GM23338 (cell line): ENCODE measurements at regions not wholly inside any gene's neighbourhood (a gene's known extent, or its start where the extent isn't known, plus 50 kb on each side); places are given as distances from the start of the nearest gene placed in this dataset.

Experiments
- ATAC-seq: fragments of 200-7000 bp; cut with Tn5 transposase; 3 replicates; pipeline ENCODE4 v1.9.1; 2020
- DNase-seq: peaks from one replicate; pipeline ENCODE4 v3.0.0-alpha.2; 2015; ENCODE audit warnings: low spot score
- H2AFZ ChIP-seq: fragments of 200-600 bp; sonication (generic); 2 replicates; pipeline ENCODE4 v1.8.0; 2016; ENCODE audit warnings: antibody characterized with exemption, mild to moderate bottlenecking, moderate library complexity
- H3F3A ChIP-seq: fragments of 200-600 bp; sonication (generic); replicated peaks from 2 replicates; pipeline ENCODE4 v1.8.0; 2017; ENCODE audit warnings: antibody characterized with exemption, mixed run types, low read depth
- H3K27ac ChIP-seq: fragments of 200-600 bp; sonication (generic); 2 replicates; pipeline ENCODE4 v1.6.1; 2016; ENCODE audit warnings: low read depth
- H3K27me3 ChIP-seq: fragments of 200-600 bp; sonication (generic); 2 replicates; pipeline ENCODE4 v1.8.0; 2016; ENCODE audit warnings: mild to moderate bottlenecking, mixed run types, moderate library complexity; ENCODE audit not compliant: insufficient read depth
- H3K36me3 ChIP-seq: fragments of 200-600 bp; sonication (generic); 2 replicates; pipeline ENCODE4 v1.8.0; 2016; ENCODE audit warnings: mild to moderate bottlenecking; ENCODE audit not compliant: insufficient read depth
- H3K4me1 ChIP-seq: fragments of 200-600 bp; sonication (generic); 2 replicates; pipeline ENCODE4 v1.8.0; 2016; ENCODE audit warnings: mild to moderate bottlenecking, moderate library complexity; ENCODE audit not compliant: insufficient read depth
- H3K4me2 ChIP-seq: fragments of 200-600 bp; sonication (generic); 2 replicates; pipeline ENCODE4 v1.7.1; 2017; ENCODE audit warnings: mixed run types
- H3K4me3 ChIP-seq: fragments of 200-600 bp; sonication (generic); 2 replicates; pipeline ENCODE4 v1.6.1; 2016; ENCODE audit warnings: mixed run types
- H3K79me2 ChIP-seq: fragments of 200-600 bp; sonication (generic); replicated peaks from 2 replicates; pipeline ENCODE4 v1.8.0; 2017; ENCODE audit warnings: mild to moderate bottlenecking; ENCODE audit not compliant: insufficient read depth
- H3K9me2 ChIP-seq: fragments of 200-600 bp; sonication (generic); 2 replicates; pipeline ENCODE4 v1.8.0; 2017; ENCODE audit not compliant: insufficient read depth
- H4K20me1 ChIP-seq: fragments of 200-600 bp; sonication (generic); replicated peaks from 2 replicates; pipeline ENCODE4 v1.8.0; 2017; ENCODE audit warnings: mild to moderate bottlenecking; ENCODE audit not compliant: insufficient read depth
- H3K27ac Mint-ChIP-seq: 2 replicates; pipeline ENCODE4 v1.8.0; 2020; ENCODE audit warnings: inconsistent platforms, mild to moderate bottlenecking, moderate library complexity, mixed read lengths
- H3K27me3 Mint-ChIP-seq: 3 replicates; pipeline ENCODE4 v1.8.0; 2022; ENCODE audit warnings: low read depth, mild to moderate bottlenecking, moderate library complexity, mixed read lengths, inconsistent platforms; ENCODE audit not compliant: insufficient read depth, poor library complexity
- H3K36me3 Mint-ChIP-seq: 3 replicates; pipeline ENCODE4 v1.8.0; 2021; ENCODE audit warnings: low read depth, mild to moderate bottlenecking, inconsistent platforms, moderate library complexity, mixed read lengths
- H3K4me1 Mint-ChIP-seq: 3 replicates; pipeline ENCODE4 v1.8.0; 2020; ENCODE audit warnings: mild to moderate bottlenecking, inconsistent platforms, mixed read lengths
- H3K4me3 Mint-ChIP-seq: 3 replicates; pipeline ENCODE4 v1.8.0; 2021; ENCODE audit warnings: moderate library complexity, mild to moderate bottlenecking, inconsistent platforms, mixed read lengths
- H3K9me3 Mint-ChIP-seq: 3 replicates; pipeline ENCODE4 v1.8.0; 2020; ENCODE audit warnings: moderate library complexity, mild to moderate bottlenecking, inconsistent platforms, mixed read lengths
- CREB1 ChIP-seq: fragments of 250-450 bp; sonication (Bioruptor Pico); IDR thresholded peaks from 2 replicates; pipeline ENCODE4 v1.5.0; 2020; ENCODE audit warnings: low read depth, mild to moderate bottlenecking, moderate library complexity
- CTCF ChIP-seq, 2 experiments: fragments of 200-600 bp in 1 of 2; sonication (generic) in 1 of 2; conservative IDR thresholded peaks; 2 replicates each; pipeline versions ENCODE4 v1.5.1 to v1.6.1; 2016 to 2017; ENCODE audit warnings: antibody characterized with exemption in 2 of 2, low read depth in 2 of 2, mild to moderate bottlenecking in 2 of 2, moderate library complexity in 1 of 2
- ETS1 ChIP-seq: IDR thresholded peaks from 2 replicates; pipeline ENCODE4 v1.6.1; 2016; ENCODE audit warnings: antibody characterized with exemption
- EZH2 ChIP-seq: fragments of 200-600 bp; sonication (generic); IDR thresholded peaks from one replicate; pipeline ENCODE4 v1.8.0; 2017; ENCODE audit warnings: antibody characterized with exemption, mild to moderate bottlenecking, low read depth; ENCODE audit not compliant: unreplicated experiment
- EZH2phosphoT487 ChIP-seq: fragments of 200-600 bp; sonication (generic); IDR thresholded peaks from one replicate; pipeline ENCODE4 v1.8.1; 2018; ENCODE audit warnings: antibody characterized with exemption; ENCODE audit not compliant: unreplicated experiment
- JUNB ChIP-seq: IDR thresholded peaks from one replicate; pipeline ENCODE4 v1.6.1; 2016; ENCODE audit warnings: antibody characterized with exemption; ENCODE audit not compliant: unreplicated experiment
- NANOG ChIP-seq: IDR thresholded peaks from 2 replicates; pipeline ENCODE4 v1.6.1; 2016; ENCODE audit warnings: antibody characterized with exemption, borderline replicate concordance
- POLR2AphosphoS5 ChIP-seq: IDR thresholded peaks from 2 replicates; pipeline ENCODE4 v1.6.1; 2016; ENCODE audit warnings: antibody characterized with exemption, low read depth
- REST ChIP-seq: IDR thresholded peaks from one replicate; pipeline ENCODE4 v1.6.1; 2018; ENCODE audit warnings: antibody characterized with exemption; ENCODE audit not compliant: unreplicated experiment
- STAT1 ChIP-seq: IDR thresholded peaks from one replicate; pipeline ENCODE4 v1.6.1; 2016; ENCODE audit warnings: antibody characterized with exemption; ENCODE audit not compliant: unreplicated experiment
- ZNF114 ChIP-seq: fragments of 250-450 bp; sonication (Bioruptor Pico); IDR thresholded peaks from 2 replicates; pipeline ENCODE4 v1.5.0; 2020; ENCODE audit warnings: mild to moderate bottlenecking, moderate library complexity
- ZNF331 ChIP-seq: fragments of 250-450 bp; sonication (Bioruptor Pico); IDR thresholded peaks from 2 replicates; pipeline ENCODE4 v1.5.0; 2020; ENCODE audit warnings: low read depth, mild to moderate bottlenecking, moderate library complexity
- ZNF462 ChIP-seq: fragments of 250-450 bp; sonication (Bioruptor Pico); IDR thresholded peaks from 2 replicates; pipeline ENCODE4 v1.5.0; 2020; ENCODE audit warnings: mild to moderate bottlenecking, moderate library complexity

GRCh38 chr3:5635746-5636145 lies 448.2 kb downstream of the EDEM1 start:
- no peaks in the 10 kb centered on the region; the same call in 1 of the 2 replicates for H3K36me3 ChIP-seq
- Mint-ChIP-seq H3K27ac (no peak overlapping the region), H3K36me3 (peaks cover 12% of the 10 kb centered on the region), H3K27me3 (peaks cover 3% of the 10 kb centered on the region), H3K4me3 (no peak overlapping the region), H3K9me3 (peaks cover 90% of the 10 kb centered on the region), H3K4me1 (peaks cover 6% of the 10 kb centered on the region; the same call in 2 of the 3 replicates)
- DNase-seq (no peak), ATAC-seq (no peak)
- no peaks in the 10 kb centered on the region for H3K79me2 ChIP-seq
- no peak overlapping the region for H3K4me3 ChIP-seq
- H3F3A ChIP-seq, result no peaks in the 10 kb centered on the region
- no peaks in the 10 kb centered on the region for H3K27me3 ChIP-seq
- no peak overlapping the region for H2AFZ ChIP-seq
- H3K9me2 ChIP-seq, result no peaks in the 10 kb centered on the region
- no peak overlapping the region for H3K4me2 ChIP-seq
- H3K4me1 ChIP-seq, result no peaks in the 10 kb centered on the region
- H3K27ac ChIP-seq, result no peak overlapping the region
- TF ChIP-seq POLR2AphosphoS5 (no peak), STAT1 (no peak), ZNF462 (CRISPR knock-in tag) (no peak), CREB1 (CRISPR knock-in tag) (no peak), EZH2phosphoT487 (no peak), ZNF114 (CRISPR knock-in tag) (no peak), ETS1 (no peak), REST (no peak), JUNB (no peak), CTCF (conservative IDR thresholded peaks at IDR 0.05; ENCODE audit: low read depth in 2 of 2) (no peak), NANOG (no peak), ZNF331 (no peak), EZH2 (no peak)
- H4K20me1 ChIP-seq, result no peaks in the 10 kb centered on the region
